ENCODE measurements at regions not wholly inside any gene's neighbourhood (a gene's known extent, or its start where the extent isn't known, plus 50 kb on each side); places are given as distances from the start of the nearest gene placed in this dataset.

DNA sequence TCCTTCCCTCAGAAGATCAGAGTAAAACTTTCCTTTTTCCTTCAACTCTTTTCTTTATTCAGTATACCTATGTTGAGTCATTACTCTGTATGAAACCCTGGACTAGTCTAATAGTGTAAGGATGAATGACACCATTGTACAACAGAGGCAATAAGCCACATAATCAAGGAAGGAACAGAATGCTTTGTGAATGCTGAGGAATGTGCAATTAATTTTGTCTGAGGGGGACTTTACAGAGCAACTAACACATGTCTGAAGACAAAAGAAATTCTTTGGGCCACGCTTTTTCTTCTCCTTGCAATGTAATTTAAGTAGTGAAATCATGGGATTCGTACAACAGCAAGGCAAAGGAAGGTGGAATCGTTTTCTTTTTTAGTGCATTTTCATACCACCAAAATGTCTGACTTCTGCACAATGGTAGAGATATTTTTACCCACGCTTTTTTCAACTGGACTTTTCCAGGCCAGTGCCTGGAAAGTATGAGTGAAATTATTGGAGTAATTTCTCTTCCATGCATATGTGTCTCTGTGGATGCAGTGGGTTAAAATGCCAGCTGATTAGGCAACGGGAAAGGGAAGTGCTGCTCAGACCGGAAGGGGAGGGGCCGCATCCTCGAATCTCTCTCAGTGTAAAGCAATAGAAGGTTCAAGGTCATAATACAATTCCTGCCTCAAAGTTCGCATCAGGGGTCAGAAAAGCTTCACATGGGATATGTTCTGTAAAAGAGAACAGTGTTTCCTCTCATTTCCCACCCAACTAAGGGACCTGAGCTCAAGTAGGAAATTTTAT, 89.9 kb upstream of the MTHFD1L start (continued):
- TF ChIP-seq, protein P1, sequence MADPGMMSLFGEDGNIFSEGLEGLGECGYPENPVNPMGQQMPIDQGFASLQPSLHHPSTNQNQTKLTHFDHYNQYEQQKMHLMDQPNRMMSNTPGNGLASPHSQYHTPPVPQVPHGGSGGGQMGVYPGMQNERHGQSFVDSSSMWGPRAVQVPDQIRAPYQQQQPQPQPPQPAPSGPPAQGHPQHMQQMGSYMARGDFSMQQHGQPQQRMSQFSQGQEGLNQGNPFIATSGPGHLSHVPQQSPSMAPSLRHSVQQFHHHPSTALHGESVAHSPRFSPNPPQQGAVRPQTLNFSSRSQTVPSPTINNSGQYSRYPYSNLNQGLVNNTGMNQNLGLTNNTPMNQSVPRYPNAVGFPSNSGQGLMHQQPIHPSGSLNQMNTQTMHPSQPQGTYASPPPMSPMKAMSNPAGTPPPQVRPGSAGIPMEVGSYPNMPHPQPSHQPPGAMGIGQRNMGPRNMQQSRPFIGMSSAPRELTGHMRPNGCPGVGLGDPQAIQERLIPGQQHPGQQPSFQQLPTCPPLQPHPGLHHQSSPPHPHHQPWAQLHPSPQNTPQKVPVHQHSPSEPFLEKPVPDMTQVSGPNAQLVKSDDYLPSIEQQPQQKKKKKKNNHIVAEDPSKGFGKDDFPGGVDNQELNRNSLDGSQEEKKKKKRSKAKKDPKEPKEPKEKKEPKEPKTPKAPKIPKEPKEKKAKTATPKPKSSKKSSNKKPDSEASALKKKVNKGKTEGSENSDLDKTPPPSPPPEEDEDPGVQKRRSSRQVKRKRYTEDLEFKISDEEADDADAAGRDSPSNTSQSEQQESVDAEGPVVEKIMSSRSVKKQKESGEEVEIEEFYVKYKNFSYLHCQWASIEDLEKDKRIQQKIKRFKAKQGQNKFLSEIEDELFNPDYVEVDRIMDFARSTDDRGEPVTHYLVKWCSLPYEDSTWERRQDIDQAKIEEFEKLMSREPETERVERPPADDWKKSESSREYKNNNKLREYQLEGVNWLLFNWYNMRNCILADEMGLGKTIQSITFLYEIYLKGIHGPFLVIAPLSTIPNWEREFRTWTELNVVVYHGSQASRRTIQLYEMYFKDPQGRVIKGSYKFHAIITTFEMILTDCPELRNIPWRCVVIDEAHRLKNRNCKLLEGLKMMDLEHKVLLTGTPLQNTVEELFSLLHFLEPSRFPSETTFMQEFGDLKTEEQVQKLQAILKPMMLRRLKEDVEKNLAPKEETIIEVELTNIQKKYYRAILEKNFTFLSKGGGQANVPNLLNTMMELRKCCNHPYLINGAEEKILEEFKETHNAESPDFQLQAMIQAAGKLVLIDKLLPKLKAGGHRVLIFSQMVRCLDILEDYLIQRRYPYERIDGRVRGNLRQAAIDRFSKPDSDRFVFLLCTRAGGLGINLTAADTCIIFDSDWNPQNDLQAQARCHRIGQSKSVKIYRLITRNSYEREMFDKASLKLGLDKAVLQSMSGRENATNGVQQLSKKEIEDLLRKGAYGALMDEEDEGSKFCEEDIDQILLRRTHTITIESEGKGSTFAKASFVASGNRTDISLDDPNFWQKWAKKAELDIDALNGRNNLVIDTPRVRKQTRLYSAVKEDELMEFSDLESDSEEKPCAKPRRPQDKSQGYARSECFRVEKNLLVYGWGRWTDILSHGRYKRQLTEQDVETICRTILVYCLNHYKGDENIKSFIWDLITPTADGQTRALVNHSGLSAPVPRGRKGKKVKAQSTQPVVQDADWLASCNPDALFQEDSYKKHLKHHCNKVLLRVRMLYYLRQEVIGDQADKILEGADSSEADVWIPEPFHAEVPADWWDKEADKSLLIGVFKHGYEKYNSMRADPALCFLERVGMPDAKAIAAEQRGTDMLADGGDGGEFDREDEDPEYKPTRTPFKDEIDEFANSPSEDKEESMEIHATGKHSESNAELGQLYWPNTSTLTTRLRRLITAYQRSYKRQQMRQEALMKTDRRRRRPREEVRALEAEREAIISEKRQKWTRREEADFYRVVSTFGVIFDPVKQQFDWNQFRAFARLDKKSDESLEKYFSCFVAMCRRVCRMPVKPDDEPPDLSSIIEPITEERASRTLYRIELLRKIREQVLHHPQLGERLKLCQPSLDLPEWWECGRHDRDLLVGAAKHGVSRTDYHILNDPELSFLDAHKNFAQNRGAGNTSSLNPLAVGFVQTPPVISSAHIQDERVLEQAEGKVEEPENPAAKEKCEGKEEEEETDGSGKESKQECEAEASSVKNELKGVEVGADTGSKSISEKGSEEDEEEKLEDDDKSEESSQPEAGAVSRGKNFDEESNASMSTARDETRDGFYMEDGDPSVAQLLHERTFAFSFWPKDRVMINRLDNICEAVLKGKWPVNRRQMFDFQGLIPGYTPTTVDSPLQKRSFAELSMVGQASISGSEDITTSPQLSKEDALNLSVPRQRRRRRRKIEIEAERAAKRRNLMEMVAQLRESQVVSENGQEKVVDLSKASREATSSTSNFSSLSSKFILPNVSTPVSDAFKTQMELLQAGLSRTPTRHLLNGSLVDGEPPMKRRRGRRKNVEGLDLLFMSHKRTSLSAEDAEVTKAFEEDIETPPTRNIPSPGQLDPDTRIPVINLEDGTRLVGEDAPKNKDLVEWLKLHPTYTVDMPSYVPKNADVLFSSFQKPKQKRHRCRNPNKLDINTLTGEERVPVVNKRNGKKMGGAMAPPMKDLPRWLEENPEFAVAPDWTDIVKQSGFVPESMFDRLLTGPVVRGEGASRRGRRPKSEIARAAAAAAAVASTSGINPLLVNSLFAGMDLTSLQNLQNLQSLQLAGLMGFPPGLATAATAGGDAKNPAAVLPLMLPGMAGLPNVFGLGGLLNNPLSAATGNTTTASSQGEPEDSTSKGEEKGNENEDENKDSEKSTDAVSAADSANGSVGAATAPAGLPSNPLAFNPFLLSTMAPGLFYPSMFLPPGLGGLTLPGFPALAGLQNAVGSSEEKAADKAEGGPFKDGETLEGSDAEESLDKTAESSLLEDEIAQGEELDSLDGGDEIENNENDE (IDR thresholded peaks at IDR 0.05; ENCODE audit: insufficient replicate concordance, low read length), result no peak
- no peak for TF ChIP-seq RBBP5 (IDR thresholded peaks at IDR 0.05; ENCODE audit: borderline replicate concordance, low read depth, low read length)
- no peak for TF ChIP-seq GABPA (IDR thresholded peaks at IDR 0.05; ENCODE audit: borderline replicate concordance, insufficient read depth, low read length)
- TF ChIP-seq FOSL1 (IDR thresholded peaks at IDR 0.05; ENCODE audit: insufficient read depth, low read depth, low read length), result no peak
- no peak for TF ChIP-seq TAF7 (optimal IDR thresholded peaks at IDR 0.05; ENCODE audit: borderline replicate concordance, low read depth, low read length)
- TF ChIP-seq SIRT6 (IDR thresholded peaks at IDR 0.05; ENCODE audit: low read length), result no peak
- TF ChIP-seq CEBPB (IDR thresholded peaks at IDR 0.05; ENCODE audit: low read depth, low read length), result no peak
- TF ChIP-seq KDM1A (IDR thresholded peaks at IDR 0.05; ENCODE audit: borderline replicate concordance, low read length), result no peak
- TF ChIP-seq MAFK (IDR thresholded peaks at IDR 0.05; ENCODE audit: low read depth, low read length), result no peak
- TF ChIP-seq HDAC2 (IDR thresholded peaks at IDR 0.05; ENCODE audit: borderline replicate concordance in 1 of 2, low read depth in 2 of 2, low read length in 2 of 2), result no peak

All from H1 (cell line).